HEK293 (cell line): ENCODE measurements at regions not wholly inside any gene's neighbourhood (a gene's known extent, or its start where the extent isn't known, plus 50 kb on each side); places are given as distances from the start of the nearest gene placed in this dataset.
A peak's percentile ranks its signal among the peaks of the same experiment; 100 is the strongest.

Source experiments
- CTCF ChIA-PET: fragments of 350-600 bp; formaldehyde crosslinking; extraction: SDS; loops from one replicate; lab custom pipeline; 2021; ENCODE audit warnings: antibody characterized with exemption; lab: Yijun Ruan, JAX
- POLR2A ChIA-PET: fragments of 300-600 bp; formaldehyde crosslinking; extraction: SDS; loops from one replicate; lab custom pipeline; 2020; ENCODE audit warnings: antibody characterized with exemption, inconsistent platforms; lab: Yijun Ruan, JAX
- H3K27ac ChIP-seq: fragments of 200-500 bp; sonication (Bioruptor generic); 2 replicates; pipeline ENCODE4 v1.5.1; 2014; ENCODE audit warnings: low read depth, low read length, control low read depth, inconsistent platforms; ENCODE audit errors: extremely low read depth
- H3K36me3 ChIP-seq, 2 experiments: fragments of 200-500 bp in 1 of 2; sonication (Bioruptor generic) in 1 of 2; 1 replicate in 1 of 2; 2 replicates in 1 of 2; pipeline ENCODE4 v1.5.1; 2014 to 2017; ENCODE audit warnings: inconsistent platforms in 2 of 2, low read length in 2 of 2; ENCODE audit not compliant: control insufficient read depth in 2 of 2, insufficient read depth in 1 of 2
- H3K4me1 ChIP-seq: fragments of 200-500 bp; sonication (Bioruptor generic); 2 replicates; pipeline ENCODE4 v1.5.1; 2014; ENCODE audit warnings: mild to moderate bottlenecking, low read length, inconsistent platforms; ENCODE audit not compliant: control insufficient read depth, insufficient read depth
- H3K4me3 ChIP-seq: 2 replicates; pipeline ENCODE4 v1.5.1; 2011; ENCODE audit warnings: low read depth, mild to moderate bottlenecking, control low read depth, low read length, moderate library complexity
- H3K9me3 ChIP-seq: fragments of 200-500 bp; sonication (Bioruptor generic); 2 replicates; pipeline ENCODE4 v1.5.1; 2014; ENCODE audit warnings: low read depth, low read length, inconsistent platforms; ENCODE audit not compliant: control insufficient read depth, insufficient read depth
- GLI4 ChIP-seq: fragments of 450-650 bp; formaldehyde crosslinking; IDR thresholded peaks from 2 replicates; pipeline ENCODE4 v1.5.1; 2016; ENCODE audit warnings: missing biosample characterization, missing genetic modification characterization
- GLIS2 ChIP-seq: fragments of 450-650 bp; formaldehyde crosslinking; IDR thresholded peaks from 2 replicates; pipeline ENCODE4 v1.5.1; 2016; ENCODE audit warnings: missing biosample characterization, missing genetic modification characterization
- ZFP37 ChIP-seq: fragments of 450-650 bp; formaldehyde crosslinking; IDR thresholded peaks from 2 replicates; pipeline ENCODE4 v1.5.1; 2016; ENCODE audit warnings: missing biosample characterization, missing genetic modification characterization
- ZNF140 ChIP-seq: fragments of 450-650 bp; formaldehyde crosslinking; IDR thresholded peaks from 2 replicates; pipeline ENCODE4 v1.5.1; 2016; ENCODE audit warnings: missing biosample characterization, missing genetic modification characterization
- ZNF221 ChIP-seq: fragments of 450-650 bp; formaldehyde crosslinking; IDR thresholded peaks from 2 replicates; pipeline ENCODE4 v1.5.1; 2017; ENCODE audit warnings: missing biosample characterization, missing genetic modification characterization, borderline replicate concordance
- ZNF266 ChIP-seq: fragments of 450-650 bp; formaldehyde crosslinking; IDR thresholded peaks from 2 replicates; pipeline ENCODE4 v1.5.1; 2016; ENCODE audit warnings: missing biosample characterization, missing genetic modification characterization, low read depth
- ZNF341 ChIP-seq: fragments of 450-650 bp; formaldehyde crosslinking; IDR thresholded peaks from 2 replicates; pipeline ENCODE4; 2016; ENCODE audit warnings: low read depth, missing biosample characterization, missing genetic modification characterization
- ZNF548 ChIP-seq: fragments of 450-650 bp; formaldehyde crosslinking; IDR thresholded peaks from 2 replicates; pipeline ENCODE4 v1.5.1; 2016; ENCODE audit warnings: missing biosample characterization, missing genetic modification characterization
- ZNF555 ChIP-seq: fragments of 450-650 bp; formaldehyde crosslinking; conservative IDR thresholded peaks from 2 replicates; pipeline ENCODE4 v1.5.1; 2017; ENCODE audit warnings: missing biosample characterization, mild to moderate bottlenecking, missing genetic modification characterization, inconsistent platforms
- ZNF621 ChIP-seq: fragments of 450-650 bp; formaldehyde crosslinking; IDR thresholded peaks from 2 replicates; pipeline ENCODE4 v1.5.1; 2017; ENCODE audit warnings: missing biosample characterization, missing genetic modification characterization
- ZNF623 ChIP-seq: fragments of 450-650 bp; formaldehyde crosslinking; IDR thresholded peaks from 2 replicates; pipeline ENCODE4 v1.5.1; 2016; ENCODE audit warnings: missing biosample characterization, missing genetic modification characterization
- ZNF654 ChIP-seq: fragments of 450-650 bp; formaldehyde crosslinking; IDR thresholded peaks from 2 replicates; pipeline ENCODE4 v1.5.1; 2016; ENCODE audit warnings: low read depth, missing biosample characterization, missing genetic modification characterization
- ZNF76 ChIP-seq: fragments of 450-650 bp; formaldehyde crosslinking; IDR thresholded peaks from 2 replicates; pipeline ENCODE4; 2016; ENCODE audit warnings: low read depth, missing biosample characterization, missing genetic modification characterization, borderline replicate concordance
- ZSCAN23 ChIP-seq: fragments of 450-650 bp; formaldehyde crosslinking; IDR thresholded peaks from 2 replicates; pipeline ENCODE4 v1.5.1; 2016; ENCODE audit warnings: missing biosample characterization, missing genetic modification characterization
- TF ChIP-seq, protein P1 (sequence below): fragments of 450-650 bp; formaldehyde crosslinking; IDR thresholded peaks from 2 replicates; pipeline ENCODE4 v1.5.1; 2017; ENCODE audit warnings: missing biosample characterization, missing genetic modification characterization
- TF ChIP-seq, protein P2 (sequence below): fragments of 450-650 bp; formaldehyde crosslinking; conservative IDR thresholded peaks from 2 replicates; pipeline ENCODE4 v1.5.1; 2016; ENCODE audit warnings: low read depth, missing biosample characterization, missing genetic modification characterization
- TF ChIP-seq, protein P3 (sequence below): fragments of 450-650 bp; formaldehyde crosslinking; IDR thresholded peaks from 2 replicates; pipeline ENCODE4 v1.5.1; 2017; ENCODE audit warnings: missing biosample characterization, missing genetic modification characterization

DNA sequence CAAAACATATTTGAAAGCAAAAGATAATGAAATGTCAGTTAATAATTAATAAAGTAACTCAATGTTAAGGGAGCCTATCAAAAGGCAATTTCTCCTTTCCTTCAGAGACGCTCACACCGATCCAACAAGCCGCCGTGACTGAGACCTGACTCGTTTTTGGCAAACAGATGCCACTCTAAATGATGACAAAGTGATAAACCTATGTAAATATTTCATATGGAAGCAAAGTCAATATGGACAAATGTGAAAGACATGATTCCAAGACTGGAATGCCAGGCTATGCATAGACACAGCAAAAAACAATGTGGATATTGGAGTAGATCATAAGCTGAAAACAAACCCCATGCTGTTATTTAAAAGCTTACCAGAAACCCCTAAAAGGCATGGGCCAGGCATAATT is 137.2 kb upstream of the SUCLG2 start (continued):
- TF ChIP-seq, protein P1, sequence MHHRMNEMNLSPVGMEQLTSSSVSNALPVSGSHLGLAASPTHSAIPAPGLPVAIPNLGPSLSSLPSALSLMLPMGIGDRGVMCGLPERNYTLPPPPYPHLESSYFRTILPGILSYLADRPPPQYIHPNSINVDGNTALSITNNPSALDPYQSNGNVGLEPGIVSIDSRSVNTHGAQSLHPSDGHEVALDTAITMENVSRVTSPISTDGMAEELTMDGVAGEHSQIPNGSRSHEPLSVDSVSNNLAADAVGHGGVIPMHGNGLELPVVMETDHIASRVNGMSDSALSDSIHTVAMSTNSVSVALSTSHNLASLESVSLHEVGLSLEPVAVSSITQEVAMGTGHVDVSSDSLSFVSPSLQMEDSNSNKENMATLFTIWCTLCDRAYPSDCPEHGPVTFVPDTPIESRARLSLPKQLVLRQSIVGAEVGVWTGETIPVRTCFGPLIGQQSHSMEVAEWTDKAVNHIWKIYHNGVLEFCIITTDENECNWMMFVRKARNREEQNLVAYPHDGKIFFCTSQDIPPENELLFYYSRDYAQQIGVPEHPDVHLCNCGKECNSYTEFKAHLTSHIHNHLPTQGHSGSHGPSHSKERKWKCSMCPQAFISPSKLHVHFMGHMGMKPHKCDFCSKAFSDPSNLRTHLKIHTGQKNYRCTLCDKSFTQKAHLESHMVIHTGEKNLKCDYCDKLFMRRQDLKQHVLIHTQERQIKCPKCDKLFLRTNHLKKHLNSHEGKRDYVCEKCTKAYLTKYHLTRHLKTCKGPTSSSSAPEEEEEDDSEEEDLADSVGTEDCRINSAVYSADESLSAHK: no peak
- no peak for TF ChIP-seq ZNF555 (tag by site-specific recombination)

DNA sequence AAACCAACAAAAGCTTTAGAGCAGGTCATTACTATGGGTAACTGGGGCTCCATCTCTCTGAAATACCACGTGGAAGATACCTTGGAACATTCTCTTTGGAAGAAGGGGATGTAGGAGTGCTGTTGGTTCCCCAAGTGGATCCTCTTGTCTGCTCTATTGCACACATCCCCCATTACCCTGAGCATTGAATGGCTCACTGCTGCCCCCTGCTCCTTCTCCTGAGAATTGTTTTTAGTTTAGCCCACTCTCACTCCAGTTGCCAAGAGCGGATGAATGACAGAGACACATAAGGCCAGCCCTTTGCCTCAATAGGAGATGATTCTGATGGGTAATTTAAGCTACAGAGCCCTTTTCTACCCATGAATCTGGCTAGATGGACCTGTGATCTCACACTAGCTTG is 135.6 kb upstream of the SUCLG2 start:
- Histone ChIP-seq H3K27ac (no peak overlapping the region), H3K4me1 (no peaks in the 10 kb centered on the region), H3K9me3 (no peaks in the 10 kb centered on the region), H3K4me3 (no peak overlapping the region), H3K36me3 (no peaks in the 10 kb centered on the region)
- TF ChIP-seq GLIS2 (tag by site-specific recombination): no peak
- peak; percentile 41 for TF ChIP-seq ZNF654 (tag by site-specific recombination)
- peak; percentile 66; the same call in 1 of the 2 replicates for TF ChIP-seq ZNF266
- POLR2A ChIA-PET: interaction anchor here (0.6 kb wide), 1 partner anchor 111 kb away, joined by 7 read pairs; no protein-coding TSS in a partner anchor
- CTCF ChIA-PET: interaction anchor here (0.6 to 2.3 kb wide), 12 partner anchors 18 to 1120 kb away, joined by 3 to 13 read pairs (median 3); no protein-coding TSS in a partner anchor

DNA sequence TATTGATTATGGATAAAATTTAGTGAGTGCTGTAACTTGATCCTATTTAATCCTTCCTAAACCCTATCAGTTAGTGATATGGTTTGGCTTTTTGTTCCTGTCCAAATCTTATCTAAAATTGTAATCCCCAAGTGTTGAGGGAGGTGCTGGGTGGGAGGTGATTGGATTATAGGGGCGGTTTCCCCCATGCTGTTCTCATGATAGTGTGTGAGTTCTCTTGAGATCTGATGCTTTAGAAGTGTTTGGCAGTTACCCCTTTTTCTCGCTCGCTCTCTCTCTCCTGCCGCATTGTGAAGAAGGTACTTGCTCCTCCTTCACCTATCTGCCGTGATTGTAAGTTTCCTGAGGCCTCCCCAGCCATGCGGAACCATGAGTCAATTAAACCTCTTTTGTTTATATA is 134.0 kb upstream of the SUCLG2 start:
- CTCF ChIA-PET: no interaction called here
- Histone ChIP-seq H3K4me1 (no peaks in the 10 kb centered on the region), H3K9me3 (no peaks in the 10 kb centered on the region), H3K27ac (no peak overlapping the region), H3K4me3 (no peak overlapping the region), H3K36me3 (no peaks in the 10 kb centered on the region)
- TF ChIP-seq ZNF221 (no peak), ZNF621 (tag by site-specific recombination) (no peak), ZNF623 (no peak), ZNF140 (tag by site-specific recombination) (no peak), ZNF548 (tag by site-specific recombination) (no peak), ZNF341 (no peak), ZNF76 (tag by site-specific recombination) (no peak), GLI4 (tag by site-specific recombination) (no peak), ZNF555 (tag by site-specific recombination) (no peak), ZSCAN23 (tag by site-specific recombination) (no peak), ZFP37 (no peak)
- TF ChIP-seq, protein P2, sequence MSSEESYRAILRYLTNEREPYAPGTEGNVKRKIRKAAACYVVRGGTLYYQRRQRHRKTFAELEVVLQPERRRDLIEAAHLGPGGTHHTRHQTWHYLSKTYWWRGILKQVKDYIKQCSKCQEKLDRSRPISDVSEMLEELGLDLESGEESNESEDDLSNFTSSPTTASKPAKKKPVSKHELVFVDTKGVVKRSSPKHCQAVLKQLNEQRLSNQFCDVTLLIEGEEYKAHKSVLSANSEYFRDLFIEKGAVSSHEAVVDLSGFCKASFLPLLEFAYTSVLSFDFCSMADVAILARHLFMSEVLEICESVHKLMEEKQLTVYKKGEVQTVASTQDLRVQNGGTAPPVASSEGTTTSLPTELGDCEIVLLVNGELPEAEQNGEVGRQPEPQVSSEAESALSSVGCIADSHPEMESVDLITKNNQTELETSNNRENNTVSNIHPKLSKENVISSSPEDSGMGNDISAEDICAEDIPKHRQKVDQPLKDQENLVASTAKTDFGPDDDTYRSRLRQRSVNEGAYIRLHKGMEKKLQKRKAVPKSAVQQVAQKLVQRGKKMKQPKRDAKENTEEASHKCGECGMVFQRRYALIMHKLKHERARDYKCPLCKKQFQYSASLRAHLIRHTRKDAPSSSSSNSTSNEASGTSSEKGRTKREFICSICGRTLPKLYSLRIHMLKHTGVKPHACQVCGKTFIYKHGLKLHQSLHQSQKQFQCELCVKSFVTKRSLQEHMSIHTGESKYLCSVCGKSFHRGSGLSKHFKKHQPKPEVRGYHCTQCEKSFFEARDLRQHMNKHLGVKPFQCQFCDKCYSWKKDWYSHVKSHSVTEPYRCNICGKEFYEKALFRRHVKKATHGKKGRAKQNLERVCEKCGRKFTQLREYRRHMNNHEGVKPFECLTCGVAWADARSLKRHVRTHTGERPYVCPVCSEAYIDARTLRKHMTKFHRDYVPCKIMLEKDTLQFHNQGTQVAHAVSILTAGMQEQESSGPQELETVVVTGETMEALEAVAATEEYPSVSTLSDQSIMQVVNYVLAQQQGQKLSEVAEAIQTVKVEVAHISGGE: no peak
- TF ChIP-seq, protein P3, sequence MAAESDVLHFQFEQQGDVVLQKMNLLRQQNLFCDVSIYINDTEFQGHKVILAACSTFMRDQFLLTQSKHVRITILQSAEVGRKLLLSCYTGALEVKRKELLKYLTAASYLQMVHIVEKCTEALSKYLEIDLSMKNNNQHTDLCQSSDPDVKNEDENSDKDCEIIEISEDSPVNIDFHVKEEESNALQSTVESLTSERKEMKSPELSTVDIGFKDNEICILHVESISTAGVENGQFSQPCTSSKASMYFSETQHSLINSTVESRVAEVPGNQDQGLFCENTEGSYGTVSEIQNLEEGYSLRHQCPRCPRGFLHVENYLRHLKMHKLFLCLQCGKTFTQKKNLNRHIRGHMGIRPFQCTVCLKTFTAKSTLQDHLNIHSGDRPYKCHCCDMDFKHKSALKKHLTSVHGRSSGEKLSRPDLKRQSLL (tag by site-specific recombination): no peak
- POLR2A ChIA-PET: no interaction called here
